ENCODE measurements at regions not wholly inside any gene's neighbourhood (a gene's known extent, or its start where the extent isn't known, plus 50 kb on each side); places are given as distances from the start of the nearest gene placed in this dataset.
"Not testable (repeated sequence)": the region's sequence is repeated elsewhere in the genome, so short reads cannot be mapped to it uniquely, and the experiment has no call there.

GRCh38 chr4:63222466-63222865 is 1186.8 kb downstream of the TECRL start:
- no peaks in the 10 kb centered on the region for H3K4me1 ChIP-seq (ENCODE audit: control insufficient read depth, low read depth, low read length)
- H3K9ac ChIP-seq (ENCODE audit: low read length), result no peak overlapping the region
- H3K27me3 ChIP-seq (ENCODE audit: control insufficient read depth, insufficient read depth, low read length), result no peaks in the 10 kb centered on the region
- H3K27ac ChIP-seq (ENCODE audit: low read length), result no peak overlapping the region
- no peaks in the 10 kb centered on the region for H3K36me3 ChIP-seq (ENCODE audit: control insufficient read depth, low read depth, low read length)
- H3K9me3 ChIP-seq (ENCODE audit: control insufficient read depth, low read depth, low read length), result no peaks in the 10 kb centered on the region
- no peak overlapping the region for H3K4me3 ChIP-seq (ENCODE audit: low read length)

- Histone ChIP-seq H3K4me3 (ENCODE audit: low read length) (no peak overlapping the region), H3K4me1 (ENCODE audit: control insufficient read depth, low read depth, low read length) (no peaks in the 10 kb centered on the region), H3K27ac (ENCODE audit: low read length) (no peak overlapping the region), H3K36me3 (ENCODE audit: control insufficient read depth, low read depth, low read length) (no peaks in the 10 kb centered on the region), H3K9me3 (ENCODE audit: control insufficient read depth, low read depth, low read length) (no peaks in the 10 kb centered on the region), H3K27me3 (ENCODE audit: control insufficient read depth, insufficient read depth, low read length) (no peaks in the 10 kb centered on the region), H3K9ac (ENCODE audit: low read length) (no peak overlapping the region)
Measured at GRCh38 chr4:63221477-63221876, 1187.8 kb downstream of the TECRL start.

- H3K9ac ChIP-seq (ENCODE audit: low read length), result no peak overlapping the region
- no peak overlapping the region for H3K4me3 ChIP-seq (ENCODE audit: low read length)
- no peaks in the 10 kb centered on the region for H3K4me1 ChIP-seq (ENCODE audit: control insufficient read depth, low read depth, low read length)
- no peak overlapping the region for H3K27ac ChIP-seq (ENCODE audit: low read length)
- H3K36me3 ChIP-seq (ENCODE audit: control insufficient read depth, low read depth, low read length), result no peaks in the 10 kb centered on the region
- H3K9me3 ChIP-seq (ENCODE audit: control insufficient read depth, low read depth, low read length), result no peaks in the 10 kb centered on the region
- H3K27me3 ChIP-seq (ENCODE audit: control insufficient read depth, insufficient read depth, low read length), result no peaks in the 10 kb centered on the region
Measured at GRCh38 chr4:63218856-63219255, 1190.4 kb downstream of the TECRL start.

GRCh38 chr4:63214076-63214475 is 1195.2 kb downstream of the TECRL start:
- Histone ChIP-seq H3K36me3 (ENCODE audit: control insufficient read depth, low read depth, low read length) (no peaks in the 10 kb centered on the region), H3K27ac (ENCODE audit: low read length) (no peak overlapping the region), H3K27me3 (ENCODE audit: control insufficient read depth, insufficient read depth, low read length) (no peaks in the 10 kb centered on the region), H3K4me1 (ENCODE audit: control insufficient read depth, low read depth, low read length) (no peaks in the 10 kb centered on the region), H3K9me3 (ENCODE audit: control insufficient read depth, low read depth, low read length) (no peaks in the 10 kb centered on the region), H3K9ac (ENCODE audit: low read length) (no peak overlapping the region), H3K4me3 (ENCODE audit: low read length) (no peak overlapping the region)

GRCh38 chr4:63211776-63212479 is 1197.3 kb downstream of the TECRL start:
- H3K36me3 ChIP-seq (ENCODE audit: control insufficient read depth, low read depth, low read length), result no peaks in the 10 kb centered on the region
- no peaks in the 10 kb centered on the region for H3K4me1 ChIP-seq (ENCODE audit: control insufficient read depth, low read depth, low read length)
- H3K27me3 ChIP-seq (ENCODE audit: control insufficient read depth, insufficient read depth, low read length), result no peaks in the 10 kb centered on the region
- H3K27ac ChIP-seq (ENCODE audit: low read length), result no peak overlapping the region
- no peak overlapping the region for H3K4me3 ChIP-seq (ENCODE audit: low read length)
- peaks cover 3% of the 10 kb centered on the region for H3K9me3 ChIP-seq (ENCODE audit: control insufficient read depth, low read depth, low read length)
- no peak overlapping the region for H3K9ac ChIP-seq (ENCODE audit: low read length)

- no peak overlapping the region for H3K27ac ChIP-seq (ENCODE audit: low read length)
- H3K27me3 ChIP-seq (ENCODE audit: control insufficient read depth, insufficient read depth, low read length), result no peaks in the 10 kb centered on the region
- no peak overlapping the region for H3K4me3 ChIP-seq (ENCODE audit: low read length)
- peaks cover 3% of the 10 kb centered on the region for H3K9me3 ChIP-seq (ENCODE audit: control insufficient read depth, low read depth, low read length)
- H3K4me1 ChIP-seq (ENCODE audit: control insufficient read depth, low read depth, low read length), result no peaks in the 10 kb centered on the region
- H3K9ac ChIP-seq (ENCODE audit: low read length), result no peak overlapping the region
- H3K36me3 ChIP-seq (ENCODE audit: control insufficient read depth, low read depth, low read length), result no peaks in the 10 kb centered on the region
Measured at GRCh38 chr4:63211375-63211774, 1197.9 kb downstream of the TECRL start.

GRCh38 chr4:63193029-63193428 is 1216.2 kb downstream of the TECRL start:
- not testable (repeated sequence) for H3K9me3 ChIP-seq (ENCODE audit: control insufficient read depth, low read depth, low read length); H3K36me3 ChIP-seq (ENCODE audit: control insufficient read depth, low read depth, low read length); H3K9ac ChIP-seq (ENCODE audit: low read length); H3K4me3 ChIP-seq (ENCODE audit: low read length); H3K27ac ChIP-seq (ENCODE audit: low read length); H3K27me3 ChIP-seq (ENCODE audit: control insufficient read depth, insufficient read depth, low read length); H3K4me1 ChIP-seq (ENCODE audit: control insufficient read depth, low read depth, low read length)

- H3K9ac ChIP-seq (ENCODE audit: low read length), result no peak overlapping the region
- H3K36me3 ChIP-seq (ENCODE audit: control insufficient read depth, low read depth, low read length), result no peaks in the 10 kb centered on the region
- H3K4me3 ChIP-seq (ENCODE audit: low read length), result no peak overlapping the region
- no peak overlapping the region for H3K27ac ChIP-seq (ENCODE audit: low read length)
- H3K27me3 ChIP-seq (ENCODE audit: control insufficient read depth, insufficient read depth, low read length), result no peaks in the 10 kb centered on the region
- no peaks in the 10 kb centered on the region for H3K4me1 ChIP-seq (ENCODE audit: control insufficient read depth, low read depth, low read length)
- no peaks in the 10 kb centered on the region for H3K9me3 ChIP-seq (ENCODE audit: control insufficient read depth, low read depth, low read length)
Measured at GRCh38 chr4:63171341-63171740, 1237.9 kb downstream of the TECRL start.

- Histone ChIP-seq H3K4me3 (ENCODE audit: low read length) (no peak overlapping the region), H3K9ac (ENCODE audit: low read length) (no peak overlapping the region), H3K27ac (ENCODE audit: low read length) (no peak overlapping the region), H3K4me1 (ENCODE audit: control insufficient read depth, low read depth, low read length) (no peaks in the 10 kb centered on the region), H3K36me3 (ENCODE audit: control insufficient read depth, low read depth, low read length) (no peaks in the 10 kb centered on the region), H3K27me3 (ENCODE audit: control insufficient read depth, insufficient read depth, low read length) (no peaks in the 10 kb centered on the region), H3K9me3 (ENCODE audit: control insufficient read depth, low read depth, low read length) (no peaks in the 10 kb centered on the region)
Measured at GRCh38 chr4:63170923-63171322, 1238.3 kb downstream of the TECRL start.

GRCh38 chr4:63169836-63170235 is 1239.4 kb downstream of the TECRL start:
- Histone ChIP-seq H3K27ac (ENCODE audit: low read length) (no peak overlapping the region), H3K9ac (ENCODE audit: low read length) (no peak overlapping the region), H3K27me3 (ENCODE audit: control insufficient read depth, insufficient read depth, low read length) (no peaks in the 10 kb centered on the region)

GRCh38 chr4:63155561-63155960 is 1253.7 kb downstream of the TECRL start:
- H3K9ac ChIP-seq (ENCODE audit: low read length), result no peak overlapping the region
- H3K4me1 ChIP-seq (ENCODE audit: control insufficient read depth, low read depth, low read length), result no peaks in the 10 kb centered on the region
- no peak overlapping the region for H3K4me3 ChIP-seq (ENCODE audit: low read length)
- H3K36me3 ChIP-seq (ENCODE audit: control insufficient read depth, low read depth, low read length), result no peaks in the 10 kb centered on the region
- H3K9me3 ChIP-seq (ENCODE audit: control insufficient read depth, low read depth, low read length), result peaks cover 3% of the 10 kb centered on the region
- H3K27me3 ChIP-seq (ENCODE audit: control insufficient read depth, insufficient read depth, low read length), result no peaks in the 10 kb centered on the region
- no peak overlapping the region for H3K27ac ChIP-seq (ENCODE audit: low read length)

More at GRCh38 chr4:63169836-63170235, 1239.4 kb downstream of the TECRL start:
- H3K36me3 ChIP-seq (ENCODE audit: control insufficient read depth, low read depth, low read length), result no peaks in the 10 kb centered on the region
- H3K4me3 ChIP-seq (ENCODE audit: low read length), result no peak overlapping the region
- H3K9me3 ChIP-seq (ENCODE audit: control insufficient read depth, low read depth, low read length), result no peaks in the 10 kb centered on the region
- no peaks in the 10 kb centered on the region for H3K4me1 ChIP-seq (ENCODE audit: control insufficient read depth, low read depth, low read length)

GRCh38 chr4:63123441-63123840 is 1285.8 kb downstream of the TECRL start:
- Histone ChIP-seq H3K36me3 (ENCODE audit: control insufficient read depth, low read depth, low read length) (no peaks in the 10 kb centered on the region), H3K4me3 (ENCODE audit: low read length) (no peak overlapping the region), H3K9ac (ENCODE audit: low read length) (no peak overlapping the region), H3K9me3 (ENCODE audit: control insufficient read depth, low read depth, low read length) (no peaks in the 10 kb centered on the region), H3K27me3 (ENCODE audit: control insufficient read depth, insufficient read depth, low read length) (no peaks in the 10 kb centered on the region), H3K27ac (ENCODE audit: low read length) (no peak overlapping the region), H3K4me1 (ENCODE audit: control insufficient read depth, low read depth, low read length) (no peaks in the 10 kb centered on the region)

Measured in iPS-18a (cell line).